HepG2 (cell line): ENCODE measurements at regions not wholly inside any gene's neighbourhood (a gene's known extent, or its start where the extent isn't known, plus 50 kb on each side); places are given as distances from the start of the nearest gene placed in this dataset.

Experiments used
- CTCF ChIP-seq: sonication (generic); formaldehyde crosslinking; IDR thresholded peaks from 2 replicates; pipeline ENCODE4 v1.5.0; 2020; ENCODE audit warnings: mild to moderate bottlenecking, missing genetic modification reagents, moderate library complexity
- JUNB ChIP-seq: sonication (generic); formaldehyde crosslinking; IDR thresholded peaks from 2 replicates; pipeline ENCODE4 v1.8.0; 2022; ENCODE audit warnings: missing genetic modification reagents, mild to moderate bottlenecking, borderline replicate concordance
- PRPF4 ChIP-seq: fragments of 200-400 bp; formaldehyde crosslinking; IDR thresholded peaks from 2 replicates; pipeline ENCODE4 v1.6.1; 2016; ENCODE audit warnings: low read length, low read depth; ENCODE audit not compliant: poor library complexity, severe bottlenecking
- SIN3A ChIP-seq: IDR thresholded peaks from 2 replicates; pipeline ENCODE4 v1.6.1; 2011; ENCODE audit warnings: low read depth, mild to moderate bottlenecking, control low read depth, low read length, borderline replicate concordance
- ZBTB20 ChIP-seq: sonication (generic); formaldehyde crosslinking; IDR thresholded peaks from 2 replicates; pipeline ENCODE4 v1.8.1; 2023; ENCODE audit warnings: missing genetic modification reagents, low read depth, mild to moderate bottlenecking, borderline replicate concordance
- TF ChIP-seq, protein P1 (sequence below): sonication (generic); formaldehyde crosslinking; conservative IDR thresholded peaks from 2 replicates; pipeline ENCODE4 v1.4.0; 2020; ENCODE audit warnings: mild to moderate bottlenecking, missing genetic modification reagents, moderate library complexity

GRCh38 chr18:68520406-68521075 lies 194.4 kb downstream of the TMX3 start:
- TF ChIP-seq JUNB (CRISPR knock-in tag) (no peak), PRPF4 (no peak), ZBTB20 (no peak), CTCF (CRISPR knock-in tag) (no peak), SIN3A (no peak)
- TF ChIP-seq, protein P1, sequence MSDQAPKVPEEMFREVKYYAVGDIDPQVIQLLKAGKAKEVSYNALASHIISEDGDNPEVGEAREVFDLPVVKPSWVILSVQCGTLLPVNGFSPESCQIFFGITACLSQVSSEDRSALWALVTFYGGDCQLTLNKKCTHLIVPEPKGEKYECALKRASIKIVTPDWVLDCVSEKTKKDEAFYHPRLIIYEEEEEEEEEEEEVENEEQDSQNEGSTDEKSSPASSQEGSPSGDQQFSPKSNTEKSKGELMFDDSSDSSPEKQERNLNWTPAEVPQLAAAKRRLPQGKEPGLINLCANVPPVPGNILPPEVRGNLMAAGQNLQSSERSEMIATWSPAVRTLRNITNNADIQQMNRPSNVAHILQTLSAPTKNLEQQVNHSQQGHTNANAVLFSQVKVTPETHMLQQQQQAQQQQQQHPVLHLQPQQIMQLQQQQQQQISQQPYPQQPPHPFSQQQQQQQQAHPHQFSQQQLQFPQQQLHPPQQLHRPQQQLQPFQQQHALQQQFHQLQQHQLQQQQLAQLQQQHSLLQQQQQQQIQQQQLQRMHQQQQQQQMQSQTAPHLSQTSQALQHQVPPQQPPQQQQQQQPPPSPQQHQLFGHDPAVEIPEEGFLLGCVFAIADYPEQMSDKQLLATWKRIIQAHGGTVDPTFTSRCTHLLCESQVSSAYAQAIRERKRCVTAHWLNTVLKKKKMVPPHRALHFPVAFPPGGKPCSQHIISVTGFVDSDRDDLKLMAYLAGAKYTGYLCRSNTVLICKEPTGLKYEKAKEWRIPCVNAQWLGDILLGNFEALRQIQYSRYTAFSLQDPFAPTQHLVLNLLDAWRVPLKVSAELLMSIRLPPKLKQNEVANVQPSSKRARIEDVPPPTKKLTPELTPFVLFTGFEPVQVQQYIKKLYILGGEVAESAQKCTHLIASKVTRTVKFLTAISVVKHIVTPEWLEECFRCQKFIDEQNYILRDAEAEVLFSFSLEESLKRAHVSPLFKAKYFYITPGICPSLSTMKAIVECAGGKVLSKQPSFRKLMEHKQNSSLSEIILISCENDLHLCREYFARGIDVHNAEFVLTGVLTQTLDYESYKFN (CRISPR knock-in tag), result no peak
